Tongue (tissue), 1 donor: ENCODE measurements at regions not wholly inside any gene's neighbourhood (a gene's known extent, or its start where the extent isn't known, plus 50 kb on each side); places are given as distances from the start of the nearest gene placed in this dataset.
"Not testable (repeated sequence)": the region's sequence is repeated elsewhere in the genome, so short reads cannot be mapped to it uniquely, and the experiment has no call there.

ENCODE experiments used
- DNase-seq: peaks from one replicate; pipeline ENCODE4 v3.0.0-alpha.2; 2015

DNA sequence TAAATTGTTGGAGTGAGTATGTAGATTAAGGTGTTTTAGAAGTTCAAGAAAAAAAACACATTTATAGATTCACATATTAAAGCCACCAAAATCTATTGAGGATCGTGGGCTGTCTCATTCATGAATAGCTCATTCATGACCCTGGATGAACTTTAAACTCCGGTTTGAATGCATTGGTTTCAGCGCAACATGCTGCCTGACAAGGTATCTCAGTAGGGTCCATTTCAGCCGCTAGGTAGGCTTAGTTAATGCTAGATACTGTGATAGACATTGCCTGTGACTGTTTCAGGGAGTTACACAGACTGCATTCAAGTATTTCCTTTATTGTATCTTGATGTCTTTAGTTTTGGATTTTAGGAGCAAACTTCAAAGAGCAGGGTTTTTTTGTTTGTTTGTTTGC lies 140.5 kb upstream of the POGK start:
- no peak for DNase-seq

DNA sequence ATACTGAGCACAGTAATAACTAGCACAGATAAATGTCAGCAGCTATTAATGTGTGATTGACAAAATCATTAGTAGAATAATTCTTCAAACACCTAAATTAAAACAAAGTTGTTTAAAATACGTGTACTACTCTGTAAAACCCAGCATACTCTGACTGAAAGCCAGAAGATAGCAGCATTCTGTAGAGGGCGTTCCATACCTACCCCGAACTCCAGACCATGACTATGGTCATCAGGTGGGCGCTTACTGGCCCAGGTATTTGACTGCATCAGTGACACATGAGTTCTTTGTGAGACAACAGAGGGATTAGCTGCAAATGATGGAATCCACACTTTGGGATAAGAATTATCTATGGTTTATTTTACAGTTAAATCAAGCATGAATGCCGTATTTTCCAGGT lies 139.7 kb upstream of the POGK start:
- DNase-seq = no peak

DNA sequence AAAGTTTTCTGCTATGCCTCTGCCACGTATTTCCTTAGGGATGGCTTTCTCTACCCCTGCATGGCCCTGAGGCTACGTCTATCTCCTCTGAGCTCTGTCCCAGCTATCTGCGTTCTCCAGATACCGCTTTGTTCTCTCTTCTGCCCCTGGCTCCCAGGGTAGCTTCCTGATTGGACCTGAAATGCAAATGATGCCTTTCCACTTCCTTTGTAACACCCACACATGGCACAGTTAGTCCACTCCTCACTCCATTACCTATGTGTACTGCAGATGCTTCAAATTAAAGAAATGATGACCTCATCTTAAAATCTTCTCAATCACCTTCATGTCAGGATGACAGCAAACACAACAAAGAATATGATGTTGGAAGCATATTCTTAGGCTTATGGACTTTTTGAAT lies 138.6 kb upstream of the POGK start:
- no peak for DNase-seq

DNA sequence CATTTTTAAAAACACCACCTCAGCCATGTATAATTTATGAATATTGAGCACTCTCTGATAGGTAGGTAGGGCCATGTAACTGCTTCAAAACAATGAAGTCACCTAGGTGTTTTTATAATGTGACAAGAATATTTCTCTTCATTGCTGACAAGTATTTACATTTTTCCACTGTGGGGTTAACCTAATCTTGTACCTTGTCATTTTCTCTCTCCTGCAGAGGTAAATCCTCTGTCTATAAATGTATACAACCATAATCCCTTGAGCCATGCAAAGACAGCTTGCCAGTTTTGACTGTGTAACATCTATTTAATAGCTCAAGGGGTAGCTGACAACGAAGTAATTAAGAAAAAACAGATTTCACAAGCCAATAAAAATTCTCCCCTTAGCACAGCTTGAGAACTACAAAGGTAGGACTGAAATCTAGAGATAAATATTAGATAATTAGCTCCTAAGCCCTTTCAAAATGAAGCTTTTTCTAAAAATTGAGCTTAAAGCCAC lies 137.6 kb upstream of the POGK start:
- no peak for DNase-seq

DNA sequence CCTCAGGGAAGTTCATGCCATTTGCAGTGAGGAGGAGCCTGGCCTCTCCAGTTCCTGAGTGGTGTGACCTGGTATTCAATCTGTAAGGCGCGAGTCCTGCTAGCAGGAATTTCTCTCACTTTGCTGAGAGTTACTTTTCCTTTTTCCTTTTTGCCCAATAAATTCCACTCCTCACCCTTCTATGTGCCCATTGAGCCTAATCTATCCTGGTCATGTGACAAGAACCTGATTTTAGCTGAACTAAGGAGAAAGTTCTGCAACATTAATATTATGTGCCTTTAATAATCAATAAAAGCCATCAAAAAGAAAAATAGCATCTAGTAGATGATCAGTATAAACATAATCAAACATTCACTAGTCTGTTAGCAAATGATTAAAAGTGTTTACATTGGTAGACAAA lies 136.1 kb upstream of the POGK start:
- DNase-seq = no peak

DNA sequence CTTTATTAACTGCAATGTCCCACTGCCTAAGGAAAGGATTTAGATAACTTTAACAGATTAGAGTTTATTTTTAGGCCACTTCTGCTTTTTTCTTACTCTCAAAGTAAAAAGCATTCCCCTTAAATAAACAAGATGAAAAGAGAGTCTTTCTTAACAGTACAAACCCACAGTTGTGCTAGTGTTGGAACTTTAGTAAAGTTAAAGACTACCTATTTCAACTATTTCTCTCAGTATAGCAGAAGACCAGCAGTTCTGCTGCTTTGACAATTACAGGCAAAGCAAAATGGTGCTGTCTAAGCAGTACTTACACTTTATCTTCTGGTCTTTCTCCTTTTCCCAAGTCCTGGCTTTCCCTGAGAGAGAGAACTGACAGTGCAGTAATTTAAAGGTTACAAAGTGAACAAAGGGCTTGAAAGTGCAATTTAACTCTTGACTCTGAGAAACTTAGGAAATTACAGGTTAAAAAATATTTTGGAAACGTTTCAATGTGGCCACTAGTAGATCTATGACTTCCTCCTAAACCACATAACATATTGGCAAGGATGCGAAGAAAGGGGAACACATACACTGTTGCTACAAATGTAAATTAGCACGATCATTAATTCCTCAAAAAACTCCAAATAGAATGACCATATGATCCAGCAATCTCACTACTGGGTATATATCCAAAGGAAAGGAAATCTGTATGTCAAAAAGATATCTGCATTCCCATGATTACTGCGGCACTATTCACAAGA lies 135.4 kb upstream of the POGK start:
- no peak for DNase-seq

DNA sequence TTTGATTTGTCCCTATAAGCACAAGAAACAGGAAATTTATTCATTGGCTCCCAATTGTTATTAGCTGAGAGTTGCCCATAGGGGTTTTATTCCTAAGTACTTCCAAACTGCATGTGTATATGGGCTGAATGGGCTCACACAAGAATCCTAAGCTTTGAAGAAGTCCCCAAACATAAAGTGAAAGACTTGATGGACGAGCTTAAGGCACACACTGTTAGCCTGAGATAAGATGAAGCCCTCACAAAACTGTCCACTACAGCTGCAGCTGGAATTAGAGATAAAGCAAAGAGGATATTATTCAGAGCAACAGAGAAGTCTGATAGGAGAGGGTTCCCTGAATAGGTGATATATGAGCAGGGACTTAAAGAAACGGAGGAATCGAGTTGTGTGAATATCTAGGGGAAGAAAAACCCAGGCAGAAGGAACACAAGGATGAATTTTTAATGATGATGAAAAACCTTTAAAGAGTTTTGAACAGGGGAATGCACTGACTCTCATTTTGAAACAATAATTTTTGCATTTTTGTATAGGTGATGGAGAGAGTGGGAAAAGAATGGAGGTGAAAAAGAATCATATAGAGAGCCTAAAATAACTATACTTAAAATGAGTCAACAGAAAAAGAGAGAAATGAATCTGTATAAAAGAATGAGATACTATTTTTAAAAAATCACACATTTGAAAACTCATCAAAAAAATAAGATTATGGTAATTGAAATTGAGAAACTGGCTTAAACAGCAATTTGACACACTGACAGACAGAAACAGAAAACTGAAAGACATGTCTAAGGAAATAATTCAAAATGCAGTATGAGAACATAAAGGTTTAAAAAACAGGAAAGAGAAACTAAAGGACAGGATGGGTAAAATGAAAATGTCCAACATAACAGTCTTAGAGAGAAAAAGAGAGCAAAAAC lies 133.6 kb upstream of the POGK start:
- DNase-seq = no peak

DNA sequence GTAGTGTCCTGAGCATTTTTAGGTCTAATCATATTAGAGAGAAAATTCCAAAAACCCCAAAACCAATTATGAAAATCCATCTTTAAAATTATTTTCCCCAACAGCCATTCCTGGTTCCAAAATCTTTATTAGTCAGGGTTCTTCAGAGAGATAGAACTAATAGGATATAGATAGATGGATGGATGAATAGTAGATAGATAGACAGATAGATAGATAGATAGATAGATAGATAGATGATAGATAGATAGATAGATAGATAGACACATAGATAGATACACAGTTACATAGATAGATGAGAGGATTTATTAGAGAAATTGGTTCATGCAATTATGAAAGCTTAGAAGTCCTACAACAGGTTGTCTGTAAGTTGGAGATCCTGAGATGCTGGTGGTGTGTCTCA lies 122.7 kb upstream of the POGK start:
- no peak for DNase-seq

DNA sequence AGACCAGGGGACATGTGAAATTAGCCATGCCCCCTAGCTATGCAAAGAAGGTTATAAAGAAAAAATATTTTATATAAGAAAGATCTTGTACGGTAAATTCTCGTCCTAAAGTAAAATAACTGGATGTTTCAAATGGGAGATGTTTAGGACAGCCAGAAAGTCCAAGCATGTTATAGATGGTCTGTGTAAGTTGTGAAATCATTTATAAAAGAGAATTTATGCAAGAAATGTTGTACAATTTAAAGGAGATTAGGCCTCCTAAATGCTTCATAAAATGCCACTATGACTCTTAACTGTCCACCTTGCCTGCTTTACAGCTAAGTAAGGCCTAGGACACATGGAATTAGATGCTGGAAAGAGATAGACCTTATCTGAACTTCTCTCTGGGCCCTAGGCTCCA lies 118.1 kb upstream of the POGK start:
- DNase-seq = no peak

DNA sequence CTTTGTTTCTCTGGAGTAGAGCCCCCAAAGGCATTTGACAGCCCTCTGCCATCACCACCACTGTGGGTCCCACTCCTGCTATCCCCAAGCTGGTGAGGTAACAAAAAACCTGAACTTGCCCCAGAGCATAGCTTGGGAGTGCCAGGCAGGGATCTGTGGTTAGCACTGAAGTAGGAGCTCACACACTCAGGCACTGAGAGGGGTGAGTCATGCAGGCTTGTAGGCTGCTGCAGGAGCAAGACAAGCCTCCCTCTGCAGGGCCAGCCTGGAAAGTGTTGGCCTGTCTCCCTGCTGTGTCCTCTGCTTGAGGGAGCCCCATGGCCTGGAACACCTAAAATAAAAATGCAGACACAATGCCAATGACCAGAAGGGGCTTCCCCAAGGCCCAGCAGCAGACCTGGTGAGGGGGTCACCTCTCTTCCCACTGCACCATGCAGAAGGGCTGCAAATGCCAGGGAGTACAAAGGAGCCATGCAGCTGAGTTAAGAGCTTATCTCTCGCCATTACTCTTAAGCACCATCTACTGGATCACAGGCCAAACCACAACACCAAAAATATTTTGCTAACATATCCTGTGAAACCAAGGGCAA lies 108.9 kb upstream of the POGK start:
- DNase-seq = no peak

DNA sequence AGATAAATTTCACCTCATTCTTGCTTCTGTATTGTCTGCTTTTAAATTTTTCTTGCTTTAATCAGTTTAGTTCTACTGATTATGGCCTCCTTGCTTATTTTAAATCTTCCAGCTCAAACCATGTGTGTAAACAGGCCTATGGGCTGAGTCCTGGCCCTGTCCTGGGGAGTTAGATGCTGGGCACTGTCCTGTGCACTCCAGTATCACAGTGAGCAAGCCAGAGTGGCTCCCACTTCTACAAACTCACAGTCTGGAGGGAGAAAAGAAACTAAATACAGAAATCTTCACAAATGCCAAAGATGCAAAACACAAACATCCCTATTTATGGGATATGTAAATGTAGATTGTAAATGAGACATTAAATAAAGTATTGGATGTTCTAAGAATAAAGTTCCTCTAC lies 101.1 kb upstream of the POGK start:
- DNase-seq = no peak

DNA sequence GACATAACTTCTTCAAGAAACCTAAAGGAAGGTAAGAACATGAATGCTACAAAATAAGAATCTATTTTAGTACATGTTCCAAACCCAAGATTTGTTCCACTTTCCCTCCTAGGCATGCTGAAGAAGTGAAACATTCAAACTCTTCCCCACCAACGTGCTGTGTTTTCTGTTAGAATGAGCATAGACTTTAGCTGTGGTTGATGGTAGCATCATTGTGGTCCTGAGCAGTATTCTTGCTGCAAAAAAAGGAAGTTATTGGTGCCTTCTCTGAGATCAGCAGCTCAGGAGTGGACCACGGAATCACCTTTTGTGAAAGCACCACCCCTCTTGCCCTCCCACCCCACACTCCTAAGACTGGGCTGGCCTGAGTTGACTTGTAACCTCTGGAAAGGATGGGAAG lies 100.4 kb upstream of the POGK start:
- no peak for DNase-seq

DNA sequence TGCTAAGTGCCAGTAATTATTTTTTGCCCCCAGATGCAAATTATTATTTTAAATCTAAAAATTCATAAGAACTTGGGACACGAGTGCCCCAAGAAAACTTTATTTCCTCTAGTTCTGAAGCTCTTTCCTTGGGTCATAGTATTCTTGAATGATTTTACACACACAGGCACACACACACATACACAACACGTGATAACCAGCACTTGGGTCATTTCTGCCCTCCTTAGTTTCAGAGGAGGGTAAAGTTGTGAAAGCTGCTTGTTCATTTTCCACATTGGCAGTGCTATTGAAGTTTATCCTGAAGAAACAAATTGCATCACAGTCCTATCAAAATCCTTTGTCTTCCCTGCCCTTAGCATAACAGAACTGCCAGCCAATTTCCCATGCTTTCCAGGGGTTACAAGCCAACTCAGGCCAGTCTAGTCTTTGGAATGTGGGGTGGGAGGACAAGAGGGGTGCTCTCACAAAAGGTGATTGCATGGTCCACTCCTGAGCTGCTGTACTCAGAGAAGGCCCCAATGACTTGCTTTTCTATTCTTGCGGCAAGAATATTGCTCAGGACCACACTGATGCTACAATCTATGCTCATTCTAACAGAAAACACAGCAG lies 98.5 kb upstream of the POGK start:
- DNase-seq = no peak

DNA sequence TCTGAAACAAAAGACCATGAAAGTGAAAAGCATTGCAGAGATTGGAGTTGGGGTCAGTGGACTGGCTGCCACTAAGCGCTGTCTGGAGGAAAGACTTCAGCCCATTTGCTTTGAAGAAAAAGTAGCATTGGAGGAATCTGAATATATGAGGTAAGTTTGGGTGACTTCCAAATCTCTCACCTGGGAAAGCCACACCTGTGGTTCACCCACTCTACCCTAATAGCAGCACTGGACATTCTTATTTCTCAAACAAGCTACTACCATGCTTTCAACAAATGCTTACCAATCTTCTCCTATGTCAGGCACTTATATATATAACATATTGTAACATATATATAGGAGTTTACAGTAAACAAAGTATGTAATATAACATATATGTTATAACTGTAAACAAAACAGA lies 76.0 kb upstream of the POGK start:
- no peak for DNase-seq

DNA sequence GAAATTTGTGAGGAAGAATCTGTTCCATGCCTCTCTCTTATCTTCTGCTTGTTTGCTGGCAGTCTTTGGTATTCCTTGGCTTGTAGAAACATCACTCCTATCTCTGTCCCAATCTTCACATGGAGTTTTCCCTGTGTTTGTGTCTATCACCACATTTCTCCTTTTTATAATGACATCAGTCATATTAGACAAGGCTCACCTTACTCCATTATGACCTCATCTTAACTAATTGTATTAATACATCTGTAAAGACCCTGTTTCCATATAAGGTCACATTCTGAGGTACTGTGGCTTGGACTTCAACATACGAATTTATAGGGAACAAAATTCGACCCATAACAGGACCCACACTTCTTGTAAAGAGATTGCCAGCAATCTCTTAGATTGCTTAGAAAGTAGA lies 72.3 kb upstream of the POGK start:
- no peak for DNase-seq

DNA sequence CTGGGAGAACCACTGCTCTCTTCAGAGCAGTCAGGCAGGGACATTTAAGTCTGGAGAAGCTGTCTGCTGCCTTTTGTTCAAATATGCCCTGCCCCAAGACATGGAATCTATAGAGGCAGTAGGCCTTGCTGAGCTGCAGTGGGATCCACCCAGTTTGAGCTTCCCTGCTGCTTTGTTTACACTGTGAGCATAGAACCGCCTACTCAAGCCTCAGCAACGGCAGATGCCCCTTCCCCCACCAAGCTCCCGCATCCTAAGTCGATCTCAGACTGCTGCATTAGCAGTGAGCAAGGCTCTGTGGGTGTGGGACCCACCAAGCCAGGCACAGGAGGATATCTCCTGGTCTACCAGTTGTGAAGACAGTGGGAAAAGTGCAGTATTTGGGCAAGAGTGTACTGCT lies 54.6 kb upstream of the POGK start:
- DNase-seq = not testable (repeated sequence)

DNA sequence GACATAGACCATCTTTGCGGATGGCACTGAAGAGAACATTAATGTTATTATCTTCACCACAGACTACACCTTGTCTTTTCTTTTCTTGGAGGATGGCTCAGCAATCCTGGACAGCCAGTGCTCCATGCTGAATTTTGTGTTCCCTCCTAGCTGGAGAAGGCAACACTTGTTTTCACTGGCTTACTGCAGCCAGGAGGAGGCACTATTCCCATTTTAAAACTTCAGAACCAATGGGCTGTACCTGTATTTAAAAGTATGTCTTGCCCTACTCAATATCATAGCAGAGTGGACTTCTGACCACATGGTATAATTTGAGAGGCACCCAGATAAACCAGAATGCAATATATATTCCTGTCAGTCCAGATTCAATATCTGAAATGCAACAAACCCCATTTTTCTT lies 53.3 kb upstream of the POGK start:
- no peak for DNase-seq

DNA sequence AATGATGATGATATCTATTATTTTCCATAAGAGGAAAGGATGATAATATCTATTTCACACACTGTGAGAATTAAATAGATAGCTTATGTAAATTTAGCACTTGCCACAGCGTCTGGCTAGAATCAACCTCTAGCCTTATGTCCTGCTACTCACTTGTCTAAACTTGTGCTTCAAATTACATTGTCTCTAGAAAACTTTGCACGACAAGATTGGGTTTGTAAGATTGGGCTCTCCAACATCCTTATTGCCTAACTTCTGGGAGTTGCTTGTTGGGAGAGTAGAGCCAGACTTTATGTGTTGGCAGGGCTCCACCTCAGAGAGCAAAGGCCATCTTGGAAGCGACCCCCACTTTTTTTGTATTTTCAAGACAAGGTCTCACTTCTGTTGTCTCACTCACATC lies 50.0 kb upstream of the POGK start:
- DNase-seq = no peak
